Tibial nerve (tissue), 4 donors: ENCODE measurements at regions not wholly inside any gene's neighbourhood (a gene's known extent, or its start where the extent isn't known, plus 50 kb on each side); places are given as distances from the start of the nearest gene placed in this dataset.

ENCODE experiments used
- CTCF ChIP-seq, 5 experiments: fragments of 200-600 bp in 3 of 5; fragments of 450-650 bp in 2 of 5; sonication (generic) in 3 of 5; IDR thresholded peaks; one replicate each; pipeline ENCODE4 v1.5.1; 2016 to 2019; ENCODE audit warnings: antibody characterized with exemption in 5 of 5, mild to moderate bottlenecking in 3 of 5, moderate library complexity in 2 of 5
- EP300 ChIP-seq, 2 donors: sonication (generic); formaldehyde crosslinking; IDR thresholded peaks; one replicate each; pipeline ENCODE4 v1.6.1; 2017; ENCODE audit warnings: antibody characterized with exemption in 2 of 2, mild to moderate bottlenecking in 1 of 2
- POLR2A ChIP-seq, 2 donors: fragments of 450-650 bp; IDR thresholded peaks; one replicate each; pipeline ENCODE4 v1.6.1; 2017; ENCODE audit warnings: antibody characterized with exemption in 2 of 2, mild to moderate bottlenecking in 2 of 2, moderate library complexity in 2 of 2

GRCh38 chr11:29627541-29627940 lies 389.3 kb downstream of the KCNA4 start:
- TF ChIP-seq POLR2A (IDR thresholded peaks at IDR 0.05) (no peak), CTCF (IDR thresholded peaks at IDR 0.05) (no peak), EP300 (IDR thresholded peaks at IDR 0.05) (no peak)
